ENCODE measurements at regions not wholly inside any gene's neighbourhood (a gene's known extent, or its start where the extent isn't known, plus 50 kb on each side); places are given as distances from the start of the nearest gene placed in this dataset.

- Histone ChIP-seq H2BK120ac (ENCODE audit: low read depth, low read length) (no peak overlapping the region), H3K9ac (ENCODE audit: low read depth, low read length) (no peak overlapping the region), H2BK15ac (ENCODE audit: low read depth, low read length) (no peak overlapping the region), H4K5ac (ENCODE audit: low read depth, low read length) (no peak overlapping the region), H4K91ac (ENCODE audit: insufficient read depth, low read depth, low read length) (no peak overlapping the region), H3K27ac (ENCODE audit: insufficient read depth, low read length) (no peak overlapping the region), H2BK20ac (ENCODE audit: low read depth, low read length) (no peak overlapping the region), H4K20me1 (ENCODE audit: insufficient read depth, low read length) (no peaks in the 10 kb centered on the region), H2AFZ (replicated peaks; ENCODE audit: low read length, poor library complexity) (peak overlapping the region; percentile 11), H3K23ac (ENCODE audit: low read depth, low read length) (no peak overlapping the region), H2BK5ac (ENCODE audit: low read depth, low read length, poor library complexity, severe bottlenecking) (no peak overlapping the region), H3K56ac (ENCODE audit: extremely low read depth, insufficient read depth, low read length) (no peak overlapping the region), H2AK5ac (ENCODE audit: low read depth, low read length) (no peak overlapping the region), H3K4me3 (ENCODE audit: insufficient read depth, low read depth, low read length) (no peak overlapping the region), H3K4me2 (ENCODE audit: low read depth, low read length) (no peak overlapping the region), H3K9me1 (ENCODE audit: insufficient read depth, low read length) (no peaks in the 10 kb centered on the region), H3K14ac (replicated peaks; ENCODE audit: low read depth, low read length) (no peak overlapping the region), H3K36me3 (ENCODE audit: control insufficient read depth, insufficient read depth, low read length) (no peaks in the 10 kb centered on the region), H3K79me1 (ENCODE audit: low read depth in 1 of 2, low read length in 2 of 2) (no peaks in the 10 kb centered on the region), H4K8ac (ENCODE audit: low read depth in 2 of 2, low read length in 2 of 2) (no peak overlapping the region), H3K4ac (ENCODE audit: low read depth, low read length) (no peak overlapping the region), H3K4me1 (ENCODE audit: control insufficient read depth, insufficient read depth, low read length) (no peaks in the 10 kb centered on the region), H3K27me3 (ENCODE audit: control insufficient read depth, insufficient read depth, low read length) (no peaks in the 10 kb centered on the region), H3K9me3 (ENCODE audit: control insufficient read depth, insufficient read depth, low read length) (peaks cover 24% of the 10 kb centered on the region), H2AK9ac (replicated peaks; ENCODE audit: low read depth, low read length, poor library complexity) (no peak overlapping the region), H3K18ac (ENCODE audit: low read depth, low read length) (no peak overlapping the region)
- ATAC-seq (ENCODE audit: low read depth) (no peak), DNase-seq (no peak)
- no TSS peak for BruUV-seq (replicated peaks)
- TF ChIP-seq, protein P1, sequence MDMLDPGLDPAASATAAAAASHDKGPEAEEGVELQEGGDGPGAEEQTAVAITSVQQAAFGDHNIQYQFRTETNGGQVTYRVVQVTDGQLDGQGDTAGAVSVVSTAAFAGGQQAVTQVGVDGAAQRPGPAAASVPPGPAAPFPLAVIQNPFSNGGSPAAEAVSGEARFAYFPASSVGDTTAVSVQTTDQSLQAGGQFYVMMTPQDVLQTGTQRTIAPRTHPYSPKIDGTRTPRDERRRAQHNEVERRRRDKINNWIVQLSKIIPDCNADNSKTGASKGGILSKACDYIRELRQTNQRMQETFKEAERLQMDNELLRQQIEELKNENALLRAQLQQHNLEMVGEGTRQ (IDR thresholded peaks at IDR 0.05; ENCODE audit: low read depth, low read length): no peak
- TF ChIP-seq, protein P2, sequence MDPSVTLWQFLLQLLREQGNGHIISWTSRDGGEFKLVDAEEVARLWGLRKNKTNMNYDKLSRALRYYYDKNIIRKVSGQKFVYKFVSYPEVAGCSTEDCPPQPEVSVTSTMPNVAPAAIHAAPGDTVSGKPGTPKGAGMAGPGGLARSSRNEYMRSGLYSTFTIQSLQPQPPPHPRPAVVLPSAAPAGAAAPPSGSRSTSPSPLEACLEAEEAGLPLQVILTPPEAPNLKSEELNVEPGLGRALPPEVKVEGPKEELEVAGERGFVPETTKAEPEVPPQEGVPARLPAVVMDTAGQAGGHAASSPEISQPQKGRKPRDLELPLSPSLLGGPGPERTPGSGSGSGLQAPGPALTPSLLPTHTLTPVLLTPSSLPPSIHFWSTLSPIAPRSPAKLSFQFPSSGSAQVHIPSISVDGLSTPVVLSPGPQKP (IDR thresholded peaks at IDR 0.05; ENCODE audit: borderline replicate concordance, low read depth, low read length): no peak
- TF ChIP-seq MAFK (IDR thresholded peaks at IDR 0.05; ENCODE audit: low read depth, low read length) (no peak), MXI1 (IDR thresholded peaks at IDR 0.05; ENCODE audit: borderline replicate concordance, low read depth, low read length) (no peak), RAD21 (IDR thresholded peaks at IDR 0.05; ENCODE audit: low read length) (no peak), RFX5 (IDR thresholded peaks at IDR 0.05; ENCODE audit: low read depth, low read length) (no peak), POLR2A (IDR thresholded peaks at IDR 0.05; ENCODE audit: low read depth, low read length) (no peak)
- in situ Hi-C loops (cut with MboI; ENCODE audit: low sequenced_read_pairs) (no loop called here), intact Hi-C loops (cut with micrococcal nuclease) (no loop called here), dilution Hi-C loops (cut with HindIII; ENCODE audit: low sequenced_read_pairs, unreplicated experiment) (no loop called here)
- CTCF ChIA-PET: no interaction called here
- 7% methylated on average over 40 of the region's 98 CpGs; no CpG with 5 or more reads in 1 of the 2 experiments for WGBS, 2 experiments (ENCODE audit: extremely low coverage in 2 of 2, insufficient read length in 1 of 2)
- POLR2A ChIA-PET (ENCODE audit: unreplicated experiment): no interaction called here
These were observed 165.4 kb upstream of the DPP6 start for GRCh38 chr7:153886506-153887441.
